Stomach (tissue), 8 donors: ENCODE measurements at regions not wholly inside any gene's neighbourhood (a gene's known extent, or its start where the extent isn't known, plus 50 kb on each side); places are given as distances from the start of the nearest gene placed in this dataset.

Experiments used
- DNase-seq, 2 donors: peaks; one replicate each; pipeline versions ENCODE4 v3.0.0 to v3.0.0-alpha.2; 2013 to 2019
- H3K27ac ChIP-seq, 5 donors: fragments of 200-600 bp in 4 of 5; sonication (generic) in 4 of 5; one replicate each; pipeline ENCODE4 v1.5.1; 2013 to 2019; ENCODE audit warnings: mild to moderate bottlenecking in 1 of 5, moderate library complexity in 1 of 5
- H3K27me3 ChIP-seq, 3 donors: fragments of 200-600 bp; sonication (generic); one replicate each; pipeline ENCODE4 v1.5.1; 2017 to 2019; ENCODE audit warnings: mixed run types in 1 of 3
- H3K36me3 ChIP-seq, 4 donors: fragments of 200-600 bp; sonication (generic); 1 replicate in 3 of 4; 2 replicates in 1 of 4; pipeline ENCODE4 v1.5.1; 2016 to 2019
- H3K4me1 ChIP-seq, 4 donors: fragments of 200-600 bp; sonication (generic); one replicate each; pipeline ENCODE4 v1.5.1; 2016 to 2019
- H3K4me3 ChIP-seq, 4 donors: fragments of 200-600 bp; sonication (generic) in 3 of 4; one replicate each; pipeline ENCODE4 v1.5.1; 2016 to 2019; ENCODE audit warnings: mild to moderate bottlenecking in 1 of 4
- H3K9me3 ChIP-seq, 4 donors: fragments of 200-600 bp; sonication (generic); one replicate each; pipeline ENCODE4 v1.5.1; 2016 to 2019
- EP300 ChIP-seq: sonication (generic); formaldehyde crosslinking; IDR thresholded peaks from one replicate; pipeline ENCODE4 v1.6.1; 2017; ENCODE audit warnings: antibody characterized with exemption
- POLR2A ChIP-seq, 4 donors: fragments of 450-650 bp; IDR thresholded peaks; one replicate each; pipeline ENCODE4 v1.6.1; 2016; ENCODE audit warnings: antibody characterized with exemption in 4 of 4, control low read depth in 2 of 4, mild to moderate bottlenecking in 1 of 4, moderate library complexity in 1 of 4
- POLR2AphosphoS5 ChIP-seq, 3 donors: sonication (generic); formaldehyde crosslinking; IDR thresholded peaks; one replicate each; pipeline ENCODE4 v1.6.1; 2016; ENCODE audit warnings: antibody characterized with exemption in 3 of 3
- WGBS, 5 donors: extraction: QIAGEN DNeasy Blood & Tissue Kit in 3 of 5; methylation state at CpG; one replicate each; pipeline versions ENCODE4 v1.1.5 to v1.1.7; 2013 to 2018; 5-methylcytosine and 5-hydroxymethylcytosine counted together
- intact Hi-C: fragments of 100-400 bp; cut with DNase I; formaldehyde crosslinking; loops from one replicate; pipeline ENCODE4 v1.15.1; 2023; ENCODE audit warnings: low total_unique reads
- TF ChIP-seq, protein P1 (sequence below), 7 experiments: fragments of 450-650 bp in 4 of 7; fragments of 200-600 bp in 3 of 7; sonication (generic) in 3 of 7; IDR thresholded peaks; one replicate each; pipeline ENCODE4 v1.5.1; 2016 to 2019; ENCODE audit warnings: antibody characterized with exemption in 7 of 7, control low read depth in 2 of 7, mild to moderate bottlenecking in 1 of 7
- donor health status: healthy with polysubstance abuse.
- donor health status: Bipolar disorder and iron deficiency.
- donor health status: healthy.

DNA sequence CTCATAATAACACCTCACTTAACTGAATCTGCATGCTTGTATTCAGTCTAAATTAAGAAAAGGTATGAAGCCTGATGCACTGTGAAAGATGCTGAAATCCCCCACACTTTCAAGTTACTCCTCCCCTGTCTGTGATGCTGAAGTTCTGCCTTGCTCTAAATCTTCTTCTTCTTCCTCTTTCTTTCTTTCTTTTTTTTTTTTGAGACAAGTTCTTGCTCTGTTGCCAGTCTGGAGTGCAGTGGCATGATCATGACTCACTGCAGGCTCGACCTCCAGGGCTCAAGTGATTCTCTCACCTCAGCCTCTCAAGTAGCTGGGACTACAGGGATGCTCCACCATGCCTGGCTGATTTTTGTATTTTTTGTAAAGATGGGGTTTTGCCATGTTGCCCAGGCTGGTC is 231.0 kb upstream of the B3GALT2 start:
- Histone ChIP-seq H3K36me3 (no peaks in the 10 kb centered on the region), H3K4me1 (peaks cover 6 to 16% (median 9%) of the 10 kb centered on the region in 4 donors), H3K27me3 (no peaks in the 10 kb centered on the region), H3K9me3 (no peaks in the 10 kb centered on the region), H3K27ac (no peak overlapping the region), H3K4me3 (no peak overlapping the region)
- intact Hi-C loops: no loop called here
- WGBS, 5 donors: 36 to 69% (median 67%) methylated on average over 1 of the region's 1 CpG
- DNase-seq: no peak
- TF ChIP-seq, protein P1, sequence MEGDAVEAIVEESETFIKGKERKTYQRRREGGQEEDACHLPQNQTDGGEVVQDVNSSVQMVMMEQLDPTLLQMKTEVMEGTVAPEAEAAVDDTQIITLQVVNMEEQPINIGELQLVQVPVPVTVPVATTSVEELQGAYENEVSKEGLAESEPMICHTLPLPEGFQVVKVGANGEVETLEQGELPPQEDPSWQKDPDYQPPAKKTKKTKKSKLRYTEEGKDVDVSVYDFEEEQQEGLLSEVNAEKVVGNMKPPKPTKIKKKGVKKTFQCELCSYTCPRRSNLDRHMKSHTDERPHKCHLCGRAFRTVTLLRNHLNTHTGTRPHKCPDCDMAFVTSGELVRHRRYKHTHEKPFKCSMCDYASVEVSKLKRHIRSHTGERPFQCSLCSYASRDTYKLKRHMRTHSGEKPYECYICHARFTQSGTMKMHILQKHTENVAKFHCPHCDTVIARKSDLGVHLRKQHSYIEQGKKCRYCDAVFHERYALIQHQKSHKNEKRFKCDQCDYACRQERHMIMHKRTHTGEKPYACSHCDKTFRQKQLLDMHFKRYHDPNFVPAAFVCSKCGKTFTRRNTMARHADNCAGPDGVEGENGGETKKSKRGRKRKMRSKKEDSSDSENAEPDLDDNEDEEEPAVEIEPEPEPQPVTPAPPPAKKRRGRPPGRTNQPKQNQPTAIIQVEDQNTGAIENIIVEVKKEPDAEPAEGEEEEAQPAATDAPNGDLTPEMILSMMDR (IDR thresholded peaks at IDR 0.05): no peak
- TF ChIP-seq POLR2AphosphoS5 (IDR thresholded peaks at IDR 0.05) (no peak), POLR2A (IDR thresholded peaks at IDR 0.05) (no peak), EP300 (no peak)

DNA sequence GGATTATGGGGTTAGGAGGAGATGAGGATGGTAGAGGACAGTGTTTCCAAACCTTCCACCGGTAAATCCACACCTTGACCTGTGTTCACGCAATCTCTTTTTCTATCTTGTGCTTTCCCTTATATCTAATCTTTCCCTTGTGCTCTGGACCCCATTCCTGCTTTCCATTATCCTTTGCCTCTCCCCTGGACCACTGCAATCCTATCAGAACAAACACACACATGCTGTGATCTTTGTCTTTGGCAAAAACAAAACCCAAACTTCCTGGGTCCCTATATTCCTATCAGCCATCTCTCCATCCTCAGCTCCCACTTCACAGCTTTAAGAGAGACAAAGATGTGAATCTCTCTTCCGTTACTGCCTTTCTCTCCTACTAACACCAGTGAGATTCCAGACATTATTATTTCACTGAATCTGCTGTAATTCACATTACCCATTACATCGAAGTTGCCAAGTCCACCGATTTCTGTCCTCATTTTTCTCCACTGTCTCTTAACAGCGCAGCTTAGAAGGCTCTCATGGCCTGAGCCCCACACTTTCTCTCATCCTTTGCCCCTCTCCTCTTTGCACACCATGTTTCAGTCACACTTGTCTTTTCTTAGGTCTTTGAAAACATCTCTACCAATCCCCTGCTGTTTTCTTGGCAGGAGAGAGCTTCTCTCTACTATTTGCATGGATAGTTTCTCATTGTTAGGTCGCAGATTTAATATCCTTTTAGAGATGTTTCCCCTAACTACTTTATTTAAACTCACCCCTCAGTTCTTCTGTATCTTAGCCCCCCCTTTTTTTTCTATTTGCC is 230.0 kb upstream of the B3GALT2 start:
- TF ChIP-seq POLR2A (IDR thresholded peaks at IDR 0.05) (no peak), POLR2AphosphoS5 (IDR thresholded peaks at IDR 0.05) (no peak), EP300 (no peak)
- TF ChIP-seq, protein P1 (IDR thresholded peaks at IDR 0.05): no peak
- intact Hi-C loops: no loop called here
- Histone ChIP-seq H3K27ac (no peak overlapping the region), H3K27me3 (no peaks in the 10 kb centered on the region), H3K9me3 (no peaks in the 10 kb centered on the region), H3K4me3 (no peak overlapping the region), H3K36me3 (no peaks in the 10 kb centered on the region), H3K4me1 (peaks cover 6 to 16% (median 9%) of the 10 kb centered on the region in 4 donors)
- no peak for DNase-seq
- WGBS, 5 donors: 95 to 97% (median 97%) methylated on average over 7 of the region's 7 CpGs

DNA sequence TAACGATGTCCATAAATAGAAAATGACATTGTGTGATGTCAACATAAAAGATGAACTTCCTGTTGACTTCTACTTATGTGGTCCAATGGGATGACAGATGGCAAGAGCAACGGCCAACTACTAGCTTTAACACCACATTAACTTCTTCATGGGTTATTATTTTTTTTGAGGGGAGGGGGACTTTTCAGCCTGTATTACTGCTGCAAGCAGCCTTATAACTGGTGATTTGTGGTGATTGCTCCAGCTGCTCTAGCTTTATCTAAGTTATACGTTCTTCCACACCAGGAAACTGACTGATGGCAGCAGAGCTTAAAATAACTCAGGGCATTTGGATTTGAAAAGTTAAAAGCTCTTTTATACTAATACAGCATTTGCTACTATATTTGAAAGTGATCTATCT is 228.8 kb upstream of the B3GALT2 start:
- Histone ChIP-seq H3K27me3 (no peaks in the 10 kb centered on the region), H3K4me3 (no peak overlapping the region), H3K9me3 (no peaks in the 10 kb centered on the region), H3K36me3 (no peaks in the 10 kb centered on the region), H3K27ac (no peak overlapping the region), H3K4me1 (peaks cover 6 to 16% (median 9%) of the 10 kb centered on the region in 4 donors)
- TF ChIP-seq, protein P1 (IDR thresholded peaks at IDR 0.05): no peak
- no peak for TF ChIP-seq EP300
- TF ChIP-seq POLR2A (IDR thresholded peaks at IDR 0.05): no peak
- TF ChIP-seq POLR2AphosphoS5 (IDR thresholded peaks at IDR 0.05): no peak
- WGBS, 5 donors: 48 to 65% (median 58%) methylated on average over 3 of the region's 3 CpGs
- intact Hi-C loops: no loop called here
- no peak for DNase-seq

DNA sequence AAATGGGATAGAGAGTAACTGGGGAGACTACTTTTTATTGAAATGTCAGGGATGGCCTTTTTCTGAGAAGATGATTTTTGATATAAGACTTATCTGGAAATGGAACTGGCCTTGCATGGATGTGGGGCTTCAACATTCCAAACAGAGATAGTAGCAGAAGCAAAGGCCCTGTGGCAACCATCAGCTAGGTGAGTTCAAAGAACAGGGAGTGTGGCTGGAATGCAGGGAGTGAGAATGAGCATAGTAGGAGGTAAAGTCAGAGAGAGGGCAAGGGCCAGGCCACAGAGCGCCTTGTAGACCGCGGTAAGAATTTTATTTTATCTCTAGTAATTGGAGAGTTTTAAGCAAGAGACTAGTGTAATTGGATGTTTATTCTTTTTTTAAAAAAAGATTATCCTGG is 227.0 kb upstream of the B3GALT2 start:
- TF ChIP-seq POLR2A (IDR thresholded peaks at IDR 0.05) (no peak), POLR2AphosphoS5 (IDR thresholded peaks at IDR 0.05) (no peak)
- TF ChIP-seq, protein P1 (IDR thresholded peaks at IDR 0.05): no peak
- intact Hi-C loops: no loop called here

More for the DNA sequence above, 227.0 kb upstream of the B3GALT2 start:
- Histone ChIP-seq H3K4me1 (peaks cover 6 to 25% (median 17%) of the 10 kb centered on the region in 4 donors), H3K9me3 (no peaks in the 10 kb centered on the region), H3K27ac (no peak overlapping the region), H3K4me3 (no peak overlapping the region), H3K36me3 (no peaks in the 10 kb centered on the region), H3K27me3 (no peaks in the 10 kb centered on the region)
- no peak for DNase-seq
- 94 to 99% (median 97%) methylated on average over 3 of the region's 3 CpGs for WGBS, 5 donors
